Peyer's patch (tissue), 4 donors: ENCODE measurements at regions not wholly inside any gene's neighbourhood (a gene's known extent, or its start where the extent isn't known, plus 50 kb on each side); places are given as distances from the start of the nearest gene placed in this dataset.

Experiments used
- CTCF ChIP-seq, 6 experiments: fragments of 450-650 bp in 4 of 6; fragments of 200-600 bp in 2 of 6; sonication (generic) in 1 of 6; IDR thresholded peaks; one replicate each; pipeline ENCODE4 v1.5.1; 2017 to 2019; ENCODE audit warnings: antibody characterized with exemption in 6 of 6, mild to moderate bottlenecking in 3 of 6, moderate library complexity in 1 of 6
- POLR2A ChIP-seq, 2 donors: fragments of 450-650 bp; IDR thresholded peaks; one replicate each; pipeline ENCODE4 v1.5.1; 2017; ENCODE audit warnings: antibody characterized with exemption in 2 of 2, mild to moderate bottlenecking in 2 of 2, moderate library complexity in 2 of 2

DNA sequence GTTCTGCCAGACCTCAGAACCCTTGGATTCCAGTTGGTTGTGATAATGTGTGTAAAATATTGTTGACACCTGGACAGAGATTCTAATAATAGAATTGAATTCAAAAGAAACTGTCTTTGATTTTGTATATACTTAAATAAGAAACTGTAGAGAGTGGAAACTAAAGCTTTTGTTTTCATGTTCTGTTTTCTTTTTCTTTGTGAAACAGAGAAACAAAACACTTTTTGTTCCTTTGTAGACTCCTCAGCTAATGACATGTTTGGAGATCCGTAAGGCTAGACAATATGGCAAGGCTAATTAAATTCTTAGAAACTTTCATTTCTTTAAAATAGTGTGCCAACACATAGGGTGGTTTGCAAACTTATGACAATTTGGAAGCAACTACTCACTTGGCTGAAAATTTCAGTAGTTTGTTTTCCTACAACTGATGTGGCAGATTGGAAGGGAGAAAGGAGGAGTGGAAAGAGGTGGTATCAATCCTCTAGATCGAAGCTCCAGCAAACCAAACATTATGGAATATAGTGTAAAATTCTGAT, 90.9 kb upstream of the FAT1 start:
- TF ChIP-seq CTCF (IDR thresholded peaks at IDR 0.05) (no peak), POLR2A (IDR thresholded peaks at IDR 0.05) (no peak)
